Gastrocnemius medialis (tissue), 4 donors: ENCODE measurements at regions not wholly inside any gene's neighbourhood (a gene's known extent, or its start where the extent isn't known, plus 50 kb on each side); places are given as distances from the start of the nearest gene placed in this dataset.

Source experiments
- POLR2A ChIP-seq, 2 donors: fragments of 450-650 bp; IDR thresholded peaks; one replicate each; pipeline ENCODE4 v1.6.1; 2017; ENCODE audit warnings: antibody characterized with exemption in 2 of 2, mild to moderate bottlenecking in 2 of 2, moderate library complexity in 2 of 2
- TF ChIP-seq, protein P1 (sequence below), 5 experiments: fragments of 450-650 bp in 3 of 5; fragments of 200-600 bp in 2 of 5; sonication (generic) in 2 of 5; IDR thresholded peaks in 4 of 5; conservative IDR thresholded peaks in 1 of 5; 1 replicate in 4 of 5; 2 replicates in 1 of 5; pipeline ENCODE4 v1.5.1; 2016 to 2019; ENCODE audit warnings: antibody characterized with exemption in 5 of 5, mild to moderate bottlenecking in 3 of 5, moderate library complexity in 3 of 5

DNA sequence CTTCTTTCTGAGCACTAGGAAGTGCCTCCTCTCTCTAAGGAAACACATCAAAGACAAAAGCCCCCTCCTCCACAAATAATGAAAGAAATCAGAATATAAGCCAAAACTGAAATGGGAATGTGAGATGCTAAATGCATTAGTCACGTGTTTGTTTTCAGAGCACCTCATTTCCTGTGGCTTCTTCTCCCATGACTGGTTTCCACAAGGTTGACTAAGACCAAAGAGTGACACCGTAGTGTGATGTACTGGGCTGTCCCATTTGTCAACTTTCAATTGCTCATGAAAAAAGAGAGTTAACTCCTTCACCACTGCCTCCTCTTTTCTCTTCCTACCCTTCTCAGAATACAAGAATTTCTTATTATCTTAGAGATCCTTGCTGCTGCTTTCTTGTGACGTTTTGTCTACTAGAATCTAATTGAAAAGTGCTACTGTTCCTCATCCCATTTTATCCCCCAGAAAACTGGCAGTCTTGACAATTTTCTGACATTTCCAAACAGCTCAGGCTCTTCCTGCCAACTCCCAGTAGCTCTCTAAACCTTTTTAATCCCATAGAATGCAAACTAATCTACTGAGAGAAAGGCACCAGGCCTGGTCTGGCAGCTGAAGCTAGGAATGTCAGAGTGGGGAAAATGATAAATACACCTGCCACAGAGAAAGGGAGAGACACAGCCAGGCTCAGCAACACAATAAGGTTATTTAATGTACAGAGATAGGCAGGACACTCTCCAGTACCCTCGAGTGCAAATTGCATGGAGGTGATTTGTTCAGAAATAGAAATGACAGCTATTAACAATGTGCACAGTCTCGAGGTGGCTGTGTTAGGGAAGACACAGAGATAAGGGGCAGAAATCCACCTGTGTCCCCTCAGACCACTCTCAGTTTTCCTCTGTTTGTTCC lies 671.7 kb upstream of the NRSN1 start:
- TF ChIP-seq, protein P1, sequence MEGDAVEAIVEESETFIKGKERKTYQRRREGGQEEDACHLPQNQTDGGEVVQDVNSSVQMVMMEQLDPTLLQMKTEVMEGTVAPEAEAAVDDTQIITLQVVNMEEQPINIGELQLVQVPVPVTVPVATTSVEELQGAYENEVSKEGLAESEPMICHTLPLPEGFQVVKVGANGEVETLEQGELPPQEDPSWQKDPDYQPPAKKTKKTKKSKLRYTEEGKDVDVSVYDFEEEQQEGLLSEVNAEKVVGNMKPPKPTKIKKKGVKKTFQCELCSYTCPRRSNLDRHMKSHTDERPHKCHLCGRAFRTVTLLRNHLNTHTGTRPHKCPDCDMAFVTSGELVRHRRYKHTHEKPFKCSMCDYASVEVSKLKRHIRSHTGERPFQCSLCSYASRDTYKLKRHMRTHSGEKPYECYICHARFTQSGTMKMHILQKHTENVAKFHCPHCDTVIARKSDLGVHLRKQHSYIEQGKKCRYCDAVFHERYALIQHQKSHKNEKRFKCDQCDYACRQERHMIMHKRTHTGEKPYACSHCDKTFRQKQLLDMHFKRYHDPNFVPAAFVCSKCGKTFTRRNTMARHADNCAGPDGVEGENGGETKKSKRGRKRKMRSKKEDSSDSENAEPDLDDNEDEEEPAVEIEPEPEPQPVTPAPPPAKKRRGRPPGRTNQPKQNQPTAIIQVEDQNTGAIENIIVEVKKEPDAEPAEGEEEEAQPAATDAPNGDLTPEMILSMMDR (IDR thresholded peaks at IDR 0.05 in 4 of 5, conservative IDR thresholded peaks at IDR 0.05 in 1 of 5) = no peak
- no peak for TF ChIP-seq POLR2A (IDR thresholded peaks at IDR 0.05)
